OCI-LY7 (cell line): ENCODE measurements at regions not wholly inside any gene's neighbourhood (a gene's known extent, or its start where the extent isn't known, plus 50 kb on each side); places are given as distances from the start of the nearest gene placed in this dataset.

Experiments
- CTCF ChIP-seq: fragments of 200-600 bp; sonication (generic); conservative IDR thresholded peaks from 2 replicates; pipeline ENCODE4 v1.5.1; 2014; ENCODE audit warnings: mild to moderate bottlenecking, antibody characterized with exemption, low read length, moderate library complexity, mixed read lengths
- EZH2phosphoT487 ChIP-seq: fragments of 200-600 bp; sonication (generic); IDR thresholded peaks from 2 replicates; pipeline ENCODE4 v1.6.1; 2018; ENCODE audit warnings: low read depth, borderline replicate concordance, mild to moderate bottlenecking, mixed run types, antibody characterized with exemption, low read length, moderate library complexity, mixed read lengths

DNA sequence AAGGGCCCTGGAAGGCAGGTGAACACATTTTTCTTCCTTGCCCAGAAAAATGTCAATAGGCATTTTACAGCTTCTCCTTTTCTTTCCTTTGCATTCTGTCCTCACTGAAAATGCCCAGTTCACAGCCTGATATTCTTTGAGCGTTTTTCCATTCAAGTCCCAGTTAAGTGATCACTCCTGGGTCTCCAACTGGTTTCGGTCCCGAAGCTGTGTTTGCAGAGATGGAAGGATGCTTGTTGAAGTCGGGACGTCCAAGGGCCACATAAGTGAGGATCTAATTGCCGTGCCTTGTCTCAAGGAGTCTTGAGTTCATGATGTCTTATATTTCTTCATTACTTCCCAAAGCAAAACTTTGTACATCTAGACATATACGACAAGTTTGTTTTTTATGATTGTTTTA, 208.7 kb upstream of the PRKCQ start:
- TF ChIP-seq CTCF (no peak), EZH2phosphoT487 (no peak)
